Fibroblast of skin of right biceps (primary cell): ENCODE measurements at regions not wholly inside any gene's neighbourhood (a gene's known extent, or its start where the extent isn't known, plus 50 kb on each side); places are given as distances from the start of the nearest gene placed in this dataset.

Experiments used
- DNase-seq: peaks from one replicate; pipeline ENCODE4 v3.0.0-alpha.2; 2013

DNA sequence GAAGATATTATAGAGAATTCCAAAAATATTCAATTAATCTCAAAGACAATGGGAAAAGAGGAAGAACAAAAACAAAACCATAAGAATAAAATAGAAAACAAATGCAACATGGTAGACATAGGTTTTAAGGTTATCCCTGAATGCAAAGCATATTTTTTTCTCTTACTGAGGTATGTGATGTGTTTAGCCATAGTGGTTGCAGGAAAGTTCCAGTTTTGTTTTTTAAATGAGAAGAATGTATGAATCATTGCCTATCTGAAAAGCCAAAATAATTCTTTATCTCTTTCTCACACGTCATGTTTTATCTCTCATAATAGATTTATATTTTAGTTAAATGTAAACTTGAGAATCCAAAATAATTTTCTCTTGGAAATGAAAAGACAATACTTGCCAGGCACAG lies 2591.7 kb upstream of the PCDH20 start:
- DNase-seq = peak; percentile 10

DNA sequence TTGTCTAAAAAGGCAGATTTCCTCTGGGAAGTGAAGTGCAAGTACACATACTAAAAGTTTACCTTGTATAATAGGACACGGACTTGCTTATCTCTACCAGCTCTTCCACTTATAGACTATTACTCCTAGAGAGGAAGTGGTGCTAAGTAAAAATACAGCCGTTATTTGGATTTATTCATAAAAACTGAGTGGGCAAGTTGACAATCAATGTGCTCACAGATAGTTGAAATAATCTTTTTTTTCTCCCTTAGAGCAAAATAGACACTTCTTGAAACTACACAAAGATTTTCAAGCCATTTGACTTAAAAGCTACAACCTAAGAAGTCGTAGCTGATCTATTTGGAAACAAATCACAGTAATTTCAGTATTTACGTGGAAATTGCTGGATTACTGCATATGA lies 2584.7 kb upstream of the PCDH20 start:
- no peak for DNase-seq

DNA sequence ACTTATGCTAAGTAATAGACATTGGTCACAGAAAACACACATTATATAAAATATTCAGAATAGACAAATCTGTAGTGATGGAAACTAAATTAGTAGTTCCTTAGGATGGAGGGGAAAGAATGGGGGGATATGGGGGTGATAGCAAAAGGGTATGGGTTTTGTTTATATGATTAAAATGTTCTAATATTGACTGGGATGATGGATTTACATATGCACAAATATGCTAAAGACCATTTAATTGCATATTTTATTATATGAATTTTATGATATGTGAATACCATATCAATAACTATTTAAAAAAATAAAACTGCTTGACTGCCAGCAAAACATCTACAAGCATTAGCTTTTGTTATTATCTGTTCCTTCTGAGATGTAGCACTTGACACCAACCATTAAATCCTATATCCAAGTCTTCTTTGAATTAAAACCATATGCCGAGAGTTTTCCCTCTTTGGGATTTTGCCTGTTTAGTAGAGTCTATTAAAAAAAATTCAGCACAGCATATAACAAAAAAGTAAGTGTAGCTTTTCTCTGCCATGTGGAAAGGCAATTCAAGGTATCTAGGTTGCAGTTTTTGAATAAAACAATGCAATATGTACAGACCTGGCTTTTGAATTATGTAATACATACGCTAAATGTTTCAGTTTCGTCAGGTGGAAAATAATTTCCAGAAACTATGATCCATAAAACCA lies 2584.1 kb upstream of the PCDH20 start:
- DNase-seq = no peak

DNA sequence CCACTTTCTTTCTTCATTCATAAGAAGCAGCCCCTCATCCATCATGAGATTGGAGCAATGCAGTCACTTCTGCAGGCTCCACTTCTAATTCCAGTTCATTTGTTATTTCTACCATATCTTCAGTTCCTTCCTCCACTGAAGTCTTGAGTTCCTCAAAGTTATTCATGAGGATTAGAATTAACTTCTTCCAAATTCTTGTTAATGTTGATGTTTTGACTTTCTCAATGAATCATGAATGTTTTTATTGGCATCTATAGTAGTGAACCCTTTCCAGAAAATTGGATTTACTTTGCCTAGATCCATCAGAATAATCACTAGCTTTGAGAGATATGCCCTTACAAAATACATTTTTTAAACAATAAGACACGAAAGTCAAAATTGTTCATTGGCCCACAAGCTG lies 2567.7 kb upstream of the PCDH20 start:
- no peak for DNase-seq

DNA sequence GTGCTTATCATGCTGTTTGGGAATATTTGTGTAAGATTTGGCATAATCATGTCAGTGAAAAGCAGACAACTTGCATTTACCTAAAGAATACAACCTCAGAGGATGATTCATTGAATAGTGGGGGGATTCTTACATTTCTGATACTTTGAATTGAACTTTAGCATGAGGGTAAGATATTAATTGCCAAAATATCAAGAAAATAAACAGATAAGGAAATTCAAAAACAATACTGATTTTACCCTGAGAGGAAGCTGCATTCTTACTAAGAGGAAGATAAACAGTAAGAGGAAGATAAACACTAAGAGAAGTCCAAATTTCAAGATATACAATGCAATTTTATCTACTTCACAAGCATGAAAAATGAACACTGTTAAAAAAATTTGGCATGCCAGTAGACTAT lies 2564.3 kb upstream of the PCDH20 start:
- DNase-seq = no peak

DNA sequence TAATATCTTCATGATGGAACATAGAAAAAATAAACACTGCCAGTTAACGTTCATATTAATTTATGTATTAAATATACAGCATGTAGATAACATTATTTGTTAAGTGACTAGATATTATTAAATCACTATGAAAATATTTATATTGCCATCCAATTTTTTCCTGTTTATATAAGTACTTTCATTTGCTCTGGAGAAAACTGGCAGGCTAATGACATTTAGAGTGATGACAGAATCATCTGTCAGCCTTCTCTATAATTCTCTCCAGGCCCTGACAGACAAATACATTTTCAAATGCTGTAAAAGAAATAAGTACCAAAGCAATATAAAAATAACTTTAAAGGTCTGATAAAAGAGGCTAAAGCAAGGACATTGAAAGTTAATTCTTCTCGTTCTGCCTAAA lies 2556.7 kb upstream of the PCDH20 start:
- DNase-seq = no peak

DNA sequence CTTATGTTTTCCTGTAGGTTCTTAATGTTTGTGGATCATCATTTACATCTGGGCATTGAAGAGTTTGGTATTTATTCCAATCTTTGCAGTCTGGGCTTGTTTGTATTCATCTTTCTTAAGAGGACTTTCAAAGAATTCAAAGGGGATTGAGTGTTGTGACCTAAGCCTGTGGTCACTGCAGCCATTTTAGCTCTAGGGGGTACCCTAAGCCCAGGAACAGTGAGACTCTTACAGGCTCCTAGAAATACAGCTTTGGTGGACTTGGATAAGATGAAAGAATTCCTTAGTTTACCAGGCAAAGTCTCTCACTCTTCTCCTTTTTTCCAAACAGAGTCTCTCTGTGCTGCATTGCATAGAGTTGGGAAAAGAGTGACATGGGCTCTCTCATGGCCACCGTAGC lies 2539.0 kb upstream of the PCDH20 start:
- no peak for DNase-seq

DNA sequence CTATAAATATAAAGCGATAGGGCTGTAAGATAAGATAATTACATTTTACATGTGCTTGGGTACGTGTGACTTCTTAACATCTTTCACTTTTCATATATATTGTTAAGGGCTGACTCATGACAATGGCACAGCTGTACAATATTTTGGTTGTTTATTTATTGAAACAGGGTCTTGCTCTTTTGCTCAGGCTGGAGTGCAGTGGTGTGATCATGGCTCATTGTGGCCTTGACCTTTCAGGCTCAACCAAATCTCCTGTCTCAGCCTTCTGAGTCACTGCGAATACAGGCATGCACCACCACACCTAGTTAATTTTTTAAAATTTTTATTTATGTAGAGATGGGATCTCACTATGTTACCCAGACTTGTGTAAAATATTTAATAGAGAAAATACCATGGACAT lies 2532.4 kb upstream of the PCDH20 start:
- DNase-seq = no peak

DNA sequence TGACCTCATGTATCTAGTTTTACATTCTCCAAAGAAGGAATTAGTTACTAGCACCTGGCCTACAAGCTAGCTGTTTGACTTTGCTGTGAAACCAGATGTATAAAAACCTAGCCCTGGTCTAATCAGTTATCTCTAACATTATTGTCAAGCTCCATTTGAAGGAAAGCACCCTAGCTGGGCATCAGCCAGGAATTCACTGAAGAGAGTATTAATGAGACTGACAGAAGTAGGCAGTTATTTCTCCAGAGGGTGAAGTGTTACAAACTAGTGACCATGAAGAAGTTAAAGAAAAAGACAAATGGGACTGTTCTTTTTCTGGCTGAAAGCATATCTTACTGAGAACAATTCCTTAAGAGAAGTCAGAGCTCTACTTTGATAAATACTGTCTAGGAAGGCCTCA lies 2529.3 kb upstream of the PCDH20 start:
- no peak for DNase-seq

DNA sequence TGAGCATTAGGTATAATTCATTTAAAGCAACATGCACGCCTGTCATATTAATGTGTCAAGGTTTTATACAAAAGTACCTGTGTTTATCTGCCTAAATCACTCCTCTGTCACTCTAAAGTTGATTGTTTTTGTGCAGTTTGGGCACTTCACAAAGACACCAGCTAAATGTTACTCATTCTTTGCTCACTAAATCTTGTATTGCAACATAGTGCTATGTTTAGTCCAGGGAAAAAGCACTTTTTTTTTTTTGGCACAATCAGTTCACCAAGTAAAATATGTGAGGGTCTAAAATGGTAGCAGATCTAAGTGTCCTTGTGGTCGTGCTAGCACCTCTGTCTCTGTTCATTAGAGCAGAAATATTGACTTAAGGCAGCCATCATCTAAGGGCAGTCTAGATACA lies 2526.7 kb upstream of the PCDH20 start:
- peak; percentile 3 for DNase-seq

DNA sequence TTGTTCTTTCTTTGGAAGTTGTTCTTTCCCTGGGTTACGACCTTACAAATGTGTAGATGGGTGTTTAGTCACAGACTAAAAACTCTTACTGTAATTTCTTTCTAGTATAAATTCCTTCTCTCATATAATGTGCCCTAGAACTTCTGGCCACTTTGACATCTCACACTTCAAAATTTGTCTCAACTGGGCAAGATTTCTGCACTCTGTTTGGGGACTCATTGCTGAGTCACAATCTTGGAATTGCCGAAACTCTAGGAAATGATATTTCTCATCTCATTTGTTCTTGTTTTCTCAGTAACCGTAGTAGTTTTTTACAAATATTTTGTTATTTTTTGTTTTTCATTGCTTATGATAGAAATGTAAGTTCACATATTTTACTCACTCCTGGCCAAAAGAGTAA lies 2523.2 kb upstream of the PCDH20 start:
- peak; percentile 35 for DNase-seq

DNA sequence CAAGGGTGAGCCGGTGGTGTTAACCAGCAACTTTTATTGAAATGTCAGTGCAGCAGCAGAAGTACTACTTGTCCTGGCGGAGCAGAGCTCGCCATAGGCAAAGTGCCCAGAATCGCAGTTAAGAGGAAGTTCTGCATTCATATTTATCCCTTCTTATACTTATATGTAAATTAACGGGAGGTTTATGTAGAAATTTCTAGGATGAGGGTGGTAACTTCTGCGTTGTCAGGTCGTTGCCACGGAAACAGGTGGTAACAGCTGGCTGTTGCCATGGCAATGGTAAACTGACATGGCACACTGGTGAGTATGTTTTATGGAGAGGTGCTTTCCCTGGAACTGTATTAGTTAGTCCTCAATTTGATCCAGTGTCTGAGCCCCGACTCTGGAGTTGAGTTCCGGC lies 2494.9 kb upstream of the PCDH20 start:
- peak; percentile 1 for DNase-seq

DNA sequence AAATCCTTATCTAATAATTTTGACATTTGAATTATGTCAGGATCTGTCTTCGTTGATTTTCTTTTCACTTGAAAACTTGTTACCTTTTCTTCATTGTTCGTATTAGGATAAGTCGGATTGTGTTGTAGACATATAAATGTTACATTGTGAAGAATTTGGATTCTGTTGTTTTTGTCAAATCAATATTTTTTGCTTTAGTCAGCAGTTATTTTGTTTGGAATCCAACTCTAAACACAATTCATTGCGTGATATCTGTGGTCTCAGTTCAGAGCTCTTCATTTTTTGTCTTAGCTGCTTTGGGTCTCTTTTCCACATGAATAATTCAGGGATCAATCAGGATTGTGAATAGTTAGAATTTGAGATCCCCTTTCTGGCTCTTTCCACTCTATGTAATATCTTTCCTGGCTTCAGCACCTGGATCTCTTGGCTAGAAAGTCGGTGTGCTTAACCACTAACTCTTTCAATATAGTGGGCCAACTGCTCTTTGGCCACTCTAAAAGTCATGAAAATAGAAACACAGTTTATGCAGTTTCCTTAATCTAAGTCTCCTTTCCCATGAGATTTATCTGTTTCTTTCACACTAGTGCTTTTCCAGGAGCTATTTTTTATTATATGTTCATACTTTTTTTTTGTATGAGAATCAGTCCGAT lies 2494.2 kb upstream of the PCDH20 start:
- DNase-seq = no peak

DNA sequence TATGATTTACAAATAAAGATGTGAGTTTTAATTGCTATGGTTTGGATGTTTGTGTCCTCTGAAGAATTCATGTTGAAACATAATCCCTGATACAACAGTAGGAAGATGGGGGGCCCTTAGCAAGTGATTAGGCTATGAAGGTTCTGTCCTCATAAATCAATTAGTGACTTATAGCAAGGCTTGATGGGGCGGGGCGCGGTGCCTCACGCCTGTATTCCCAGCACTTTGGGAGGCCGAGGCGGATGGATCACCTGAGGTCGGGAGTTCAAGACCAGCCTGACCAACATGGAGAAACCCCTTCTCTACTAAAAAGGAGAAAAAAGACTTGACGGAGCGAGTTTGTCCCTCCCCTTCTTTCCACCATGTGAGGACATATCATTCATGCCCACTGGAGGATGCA lies 2486.5 kb upstream of the PCDH20 start:
- no peak for DNase-seq

DNA sequence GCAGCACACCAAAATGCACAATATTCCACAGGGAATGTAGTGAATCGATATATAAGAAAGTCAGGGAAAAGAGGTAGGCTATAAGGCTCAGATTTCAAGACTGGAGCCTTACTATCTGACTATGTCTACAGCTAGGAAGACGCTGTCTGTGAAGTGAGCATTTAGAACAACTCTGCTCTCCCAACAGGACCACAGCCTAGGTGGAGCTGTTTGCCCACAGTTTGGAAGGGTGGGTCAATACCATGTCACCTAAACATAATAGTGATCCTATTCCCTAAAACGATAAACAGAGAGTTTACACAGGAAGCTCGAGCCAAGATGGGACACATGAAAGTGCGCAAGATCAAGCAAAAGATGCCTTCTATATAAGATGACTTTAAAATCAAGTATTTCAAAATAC lies 2486.0 kb upstream of the PCDH20 start:
- no peak for DNase-seq

DNA sequence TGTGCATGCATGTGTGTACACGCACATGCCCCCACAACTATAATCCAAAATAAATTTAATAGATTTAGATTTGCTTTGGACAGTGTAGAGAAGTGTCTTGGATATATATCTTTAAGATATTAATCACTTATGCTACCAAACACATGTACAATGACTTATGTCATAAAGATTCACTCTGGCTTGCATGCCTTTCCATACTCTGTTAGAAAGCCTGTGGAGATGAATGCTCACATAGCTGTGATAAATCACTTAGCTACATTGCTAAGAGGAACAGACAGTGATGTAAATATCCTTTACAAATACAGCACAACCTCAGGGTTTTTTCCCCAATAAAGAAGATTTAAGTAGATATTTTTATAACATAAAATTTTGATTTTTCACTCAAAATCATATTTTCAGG lies 2484.8 kb upstream of the PCDH20 start:
- DNase-seq = no peak

DNA sequence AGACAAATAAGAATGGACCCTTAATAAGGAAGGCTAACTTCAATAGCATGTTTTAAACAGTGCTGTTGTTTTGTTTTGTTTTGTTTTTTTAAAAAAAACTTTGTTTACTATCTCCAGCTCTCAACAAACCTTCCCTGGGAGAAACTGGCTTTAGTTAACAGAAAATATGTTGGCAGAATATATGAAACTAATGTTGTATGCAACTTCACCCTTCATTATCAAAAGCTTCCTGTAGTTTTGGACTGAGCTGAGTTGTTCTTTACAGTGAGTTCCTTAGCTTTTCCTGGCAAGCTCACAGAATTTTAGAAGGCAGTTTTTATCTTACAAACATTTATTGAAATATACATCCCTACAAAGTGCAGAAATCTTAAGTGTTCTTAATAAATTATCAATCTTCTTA lies 2480.7 kb upstream of the PCDH20 start:
- DNase-seq = no peak

DNA sequence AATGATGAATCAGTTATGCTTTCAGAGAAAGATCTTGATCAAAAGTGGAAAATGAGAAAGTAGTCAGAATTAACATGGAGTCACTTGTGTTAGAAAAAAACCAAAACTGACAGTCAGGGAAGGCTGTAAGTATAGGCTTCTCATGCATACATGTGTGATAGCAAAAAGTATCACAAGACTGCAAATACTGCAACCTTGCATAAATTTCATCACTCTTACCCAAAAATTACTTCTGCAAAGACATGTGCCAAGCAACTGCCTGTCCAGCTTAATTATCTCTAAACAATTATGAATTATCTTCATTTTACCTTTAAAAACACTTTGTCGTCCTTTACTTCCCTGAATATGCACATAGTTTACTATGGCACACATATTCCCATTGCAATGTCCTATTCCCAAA lies 2466.4 kb upstream of the PCDH20 start:
- DNase-seq = no peak

DNA sequence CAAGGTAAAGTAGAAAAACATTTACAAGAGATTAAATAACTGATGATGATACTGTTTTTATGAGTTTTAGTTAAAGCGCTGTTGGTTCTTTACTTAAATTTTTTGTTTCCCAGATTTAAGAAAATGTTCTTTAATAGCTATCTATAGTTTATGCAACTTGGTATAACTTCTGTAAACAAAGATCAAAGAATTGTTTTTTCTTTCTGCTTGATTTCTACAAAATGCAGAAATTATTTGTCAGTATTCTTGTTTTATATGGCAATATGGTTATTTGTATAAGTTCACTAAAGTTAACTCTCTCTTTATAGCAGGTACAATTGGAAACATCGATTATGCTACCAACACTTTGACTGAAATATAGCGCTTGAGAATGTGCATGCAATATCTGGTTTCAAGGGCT lies 2465.1 kb upstream of the PCDH20 start:
- DNase-seq = no peak

DNA sequence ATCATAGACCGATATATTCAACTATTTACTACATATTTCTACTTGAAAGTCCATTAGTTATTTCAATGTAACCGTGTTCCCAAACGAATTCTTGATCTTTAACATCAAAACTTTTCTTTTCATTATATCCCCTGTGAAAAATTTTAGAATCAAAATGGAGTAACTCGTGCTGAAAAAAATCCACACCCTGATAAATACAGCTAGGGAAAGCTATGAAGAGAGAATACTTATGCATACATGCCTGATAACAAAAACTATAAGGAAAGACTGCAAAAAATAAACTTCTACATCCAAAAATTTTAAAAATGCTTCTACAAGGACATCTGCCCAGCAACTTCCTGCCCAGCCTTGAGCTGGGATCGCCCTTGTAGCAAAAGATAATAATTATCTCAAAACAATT lies 2458.3 kb upstream of the PCDH20 start:
- no peak for DNase-seq

DNA sequence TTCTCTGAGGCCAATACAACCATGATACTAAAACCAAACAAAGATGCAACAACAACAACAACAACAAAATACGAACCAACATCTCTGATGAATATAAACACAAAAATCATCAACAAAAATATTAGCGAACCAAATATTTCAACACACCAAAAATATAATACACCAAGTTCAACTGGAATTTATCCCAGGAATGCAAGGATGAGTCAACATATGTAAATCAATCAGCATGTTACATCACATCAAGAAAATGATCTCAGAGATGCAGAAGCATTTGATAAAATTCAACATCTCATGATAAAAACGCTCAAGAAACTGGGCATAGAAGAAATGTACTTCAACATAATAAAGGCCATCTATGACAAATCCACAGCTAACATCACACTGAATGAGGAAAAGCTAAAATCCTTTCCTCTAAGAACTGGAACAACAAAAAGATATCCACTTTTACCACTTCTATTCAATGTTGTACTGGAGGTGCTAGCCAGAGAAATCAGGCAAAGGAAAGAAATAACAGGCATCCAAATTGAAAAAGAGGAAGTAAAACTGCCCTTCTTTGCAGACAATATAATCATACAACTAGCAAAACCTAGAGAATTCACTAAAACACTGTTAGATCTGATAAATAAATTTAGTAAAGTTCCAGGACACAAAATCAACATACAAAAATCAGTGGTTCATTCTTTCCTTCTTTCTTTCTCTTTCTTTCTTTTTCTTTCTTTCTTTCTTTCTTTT lies 2448.7 kb upstream of the PCDH20 start:
- DNase-seq = peak; percentile 42

DNA sequence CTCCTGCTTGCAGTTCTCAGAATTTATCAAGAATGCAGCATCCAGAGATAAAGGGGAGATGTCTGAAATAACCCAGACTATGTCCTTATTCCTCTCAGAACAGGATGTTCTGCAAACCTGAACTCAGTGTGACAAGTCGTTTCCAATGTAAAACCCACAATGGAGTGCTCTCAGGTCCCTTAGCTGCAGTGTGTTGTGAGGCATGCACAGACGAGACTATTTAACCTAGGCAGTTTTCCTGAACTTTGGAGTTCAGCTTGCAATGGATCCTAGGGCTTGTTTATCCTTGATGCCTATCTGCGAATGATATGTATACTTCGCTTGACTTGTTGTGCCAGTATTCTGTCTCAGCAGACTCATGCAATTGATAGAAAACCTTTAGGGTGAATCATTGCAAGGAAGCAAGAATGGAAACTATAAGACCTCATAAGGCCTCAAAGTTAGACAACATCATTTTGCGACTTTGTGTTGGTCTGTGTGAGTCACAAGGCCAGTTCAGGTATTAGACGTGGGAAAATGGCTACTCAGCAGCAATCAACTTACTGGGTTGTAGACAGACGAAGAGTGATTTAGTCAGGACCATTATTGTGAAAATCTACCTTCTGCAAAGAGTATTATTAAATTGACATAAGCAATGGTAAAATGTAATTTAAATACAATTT lies 2439.9 kb upstream of the PCDH20 start:
- DNase-seq = no peak

DNA sequence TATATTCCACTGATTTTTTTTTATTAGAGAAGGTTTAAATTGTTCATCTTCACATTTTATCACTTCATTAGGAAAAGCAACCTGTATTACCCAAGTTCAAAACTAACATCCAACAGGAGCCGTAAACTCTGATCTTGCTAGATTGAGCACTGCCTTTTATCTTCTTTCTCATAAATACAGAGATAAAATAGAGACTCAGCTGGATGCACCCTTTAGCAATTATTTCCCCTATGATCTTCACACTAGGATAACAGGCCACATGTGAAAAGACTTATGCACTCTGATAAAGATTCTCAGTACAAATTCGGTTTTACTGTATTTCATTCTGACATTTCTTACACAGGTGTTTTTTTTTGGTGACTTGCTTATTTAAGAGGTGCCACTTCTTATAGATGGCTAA lies 2438.2 kb upstream of the PCDH20 start:
- no peak for DNase-seq

DNA sequence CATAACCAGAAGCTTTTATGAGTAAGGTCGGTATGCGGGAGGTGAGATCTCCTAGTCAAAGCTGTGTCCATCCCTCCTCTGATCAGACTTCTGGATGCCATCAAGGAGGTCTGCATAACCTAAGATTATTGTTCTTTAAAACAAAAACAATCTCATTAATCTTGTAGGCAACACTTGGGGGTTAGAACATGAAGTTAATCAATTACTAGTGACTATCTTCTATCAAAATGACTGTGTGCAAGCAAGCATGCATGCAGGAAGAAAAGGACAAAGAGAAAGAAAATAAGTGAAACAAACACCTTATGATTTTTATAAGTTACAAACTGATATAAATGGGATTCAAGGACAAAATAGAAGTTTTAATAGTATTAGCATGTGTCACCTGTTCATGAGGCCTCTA lies 2435.9 kb upstream of the PCDH20 start:
- no peak for DNase-seq
